ENCODE measurements at regions not wholly inside any gene's neighbourhood (a gene's known extent, or its start where the extent isn't known, plus 50 kb on each side); places are given as distances from the start of the nearest gene placed in this dataset.

GRCh38 chr1:222074317-222074716, 332.4 kb upstream of the DUSP10 start:
- POLR2A ChIA-PET: no interaction called here
- TF ChIP-seq CTCF (IDR thresholded peaks at IDR 0.05): no peak
- Mint-ChIP-seq H3K4me1 (peaks cover 5% of the 10 kb centered on the region), H3K27me3 (no peaks in the 10 kb centered on the region), H3K36me3 (ENCODE audit: low read depth) (no peaks in the 10 kb centered on the region), H3K4me3 (no peak overlapping the region), H3K27ac (no peak overlapping the region), H3K9me3 (no peaks in the 10 kb centered on the region)
- intact Hi-C loops (cut with micrococcal nuclease): no loop called here
- ATAC-seq (ENCODE audit: low read depth) (no peak), DNase-seq (no peak)
- CTCF ChIA-PET: no interaction called here

GRCh38 chr1:222073307-222073995, 331.6 kb upstream of the DUSP10 start:
- no peak overlapping the region for H3K4me3 Mint-ChIP-seq
- H3K4me1 Mint-ChIP-seq: peaks cover 2% of the 10 kb centered on the region
- no peaks in the 10 kb centered on the region for H3K36me3 Mint-ChIP-seq (ENCODE audit: low read depth)
- no peak overlapping the region for H3K27ac Mint-ChIP-seq
- ChIA-PET CTCF (no interaction called here), POLR2A (no interaction called here)
- intact Hi-C loops (cut with micrococcal nuclease): no loop called here
- DNase-seq: no peak
- no peak for ATAC-seq (ENCODE audit: low read depth)
- H3K9me3 Mint-ChIP-seq: no peaks in the 10 kb centered on the region
- H3K27me3 Mint-ChIP-seq: no peaks in the 10 kb centered on the region
- no peak for TF ChIP-seq CTCF (IDR thresholded peaks at IDR 0.05)

- Mint-ChIP-seq H3K36me3 (ENCODE audit: low read depth) (no peaks in the 10 kb centered on the region), H3K4me3 (no peak overlapping the region), H3K27ac (no peak overlapping the region), H3K9me3 (no peaks in the 10 kb centered on the region), H3K27me3 (peaks cover 3% of the 10 kb centered on the region), H3K4me1 (peaks cover 2% of the 10 kb centered on the region)
- ATAC-seq (ENCODE audit: low read depth) (no peak), DNase-seq (no peak)
- no peak for TF ChIP-seq CTCF (IDR thresholded peaks at IDR 0.05)
- CTCF ChIA-PET: no interaction called here
- intact Hi-C loops (cut with micrococcal nuclease): no loop called here
- POLR2A ChIA-PET: no interaction called here
These were observed 329.5 kb upstream of the DUSP10 start for GRCh38 chr1:222071387-222071786.

- Mint-ChIP-seq H3K4me1 (peaks cover 2% of the 10 kb centered on the region), H3K27me3 (peaks cover 3% of the 10 kb centered on the region), H3K4me3 (no peak overlapping the region), H3K36me3 (ENCODE audit: low read depth) (no peaks in the 10 kb centered on the region), H3K27ac (no peak overlapping the region), H3K9me3 (peaks cover 10% of the 10 kb centered on the region)
- ATAC-seq (ENCODE audit: low read depth) (no peak), DNase-seq (no peak)
- TF ChIP-seq CTCF (IDR thresholded peaks at IDR 0.05): no peak
- POLR2A ChIA-PET: no interaction called here
- intact Hi-C loops (cut with micrococcal nuclease): no loop called here
- CTCF ChIA-PET: no interaction called here
These were observed 327.0 kb upstream of the DUSP10 start for GRCh38 chr1:222068937-222069336.

- DNase-seq (no peak), ATAC-seq (ENCODE audit: low read depth) (no peak)
- CTCF ChIA-PET: no interaction called here
- Mint-ChIP-seq H3K36me3 (ENCODE audit: low read depth) (no peaks in the 10 kb centered on the region), H3K4me1 (no peaks in the 10 kb centered on the region), H3K4me3 (no peak overlapping the region), H3K27me3 (peaks cover 3% of the 10 kb centered on the region), H3K27ac (no peak overlapping the region), H3K9me3 (peaks cover 10% of the 10 kb centered on the region)
- POLR2A ChIA-PET: no interaction called here
- TF ChIP-seq CTCF (IDR thresholded peaks at IDR 0.05): no peak
- intact Hi-C loops (cut with micrococcal nuclease): no loop called here
These were observed 326.2 kb upstream of the DUSP10 start for GRCh38 chr1:222068101-222068500.
